Activated CD8-positive, alpha-beta memory T cell treated with anti-CD3 and anti-CD28 coated beads, Interleukin-2, amount 50 U/mL, for 48 hours (primary cell): ENCODE measurements at regions not wholly inside any gene's neighbourhood (a gene's known extent, or its start where the extent isn't known, plus 50 kb on each side); places are given as distances from the start of the nearest gene placed in this dataset.
"Not testable (repeated sequence)": the region's sequence is repeated elsewhere in the genome, so short reads cannot be mapped to it uniquely, and the experiment has no call there.

Source experiments
- DNase-seq: peaks from one replicate; pipeline ENCODE4 v3.0.0-alpha.2; 2020

DNA sequence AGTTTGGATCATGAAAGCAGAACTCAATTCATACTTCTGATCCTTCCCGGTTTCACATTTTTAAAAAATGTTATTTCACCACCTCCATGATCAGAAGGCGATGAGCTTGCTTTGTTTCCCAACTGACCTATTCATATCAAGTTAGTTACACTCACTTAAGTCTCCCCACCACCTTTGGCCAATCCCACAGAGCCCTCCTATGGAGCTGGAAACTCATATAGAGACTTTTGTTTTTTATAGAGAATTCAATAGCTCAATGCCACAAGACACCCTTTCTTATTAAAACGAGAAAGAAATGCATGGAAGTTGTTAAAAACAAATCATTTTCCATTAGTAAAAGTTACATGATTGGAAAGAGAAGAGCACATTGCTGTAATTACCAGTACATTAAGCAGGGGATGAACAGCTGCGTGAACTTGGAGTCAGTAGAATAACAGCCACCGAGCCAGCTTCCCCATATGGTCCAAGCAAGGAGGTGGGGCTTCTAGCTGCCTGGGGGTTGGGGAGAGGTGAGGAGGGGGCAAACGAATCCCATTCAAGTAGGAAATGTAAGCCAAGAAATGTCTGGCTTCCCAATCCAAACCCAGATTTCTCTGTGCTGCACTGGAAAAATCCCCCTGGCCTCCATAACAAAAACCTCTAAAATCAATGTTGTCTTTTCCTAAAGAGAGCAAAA lies 614.5 kb downstream of the IRS1 start:
- no peak for DNase-seq

- no peak for DNase-seq
Measured at GRCh38 chr2:226184540-226184939, 615.1 kb downstream of the IRS1 start.

DNA sequence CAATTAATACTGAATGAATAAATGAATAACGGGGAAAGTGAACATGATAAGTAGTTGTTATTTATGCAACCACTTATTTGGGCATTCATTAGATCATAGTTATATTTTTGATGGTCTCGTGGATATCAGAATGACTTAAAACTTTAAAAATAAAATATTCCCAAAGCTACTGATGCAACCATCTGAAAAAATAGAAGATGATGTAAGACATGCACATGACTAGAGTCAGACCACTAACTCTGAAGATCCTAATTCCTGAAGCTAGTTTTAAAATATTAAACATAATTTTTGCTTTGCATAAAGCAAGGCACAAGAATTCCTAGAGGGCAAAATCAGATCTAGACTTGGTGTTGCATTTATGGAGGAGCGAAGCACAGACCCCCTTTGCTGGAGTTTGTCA lies 616.1 kb downstream of the IRS1 start:
- no peak for DNase-seq

- no peak for DNase-seq
Measured at GRCh38 chr2:226183033-226183432, 616.6 kb downstream of the IRS1 start.

- no peak for DNase-seq
Measured at GRCh38 chr2:226181909-226182308, 617.7 kb downstream of the IRS1 start.

- no peak for DNase-seq
Measured at GRCh38 chr2:226180281-226180884, 619.2 kb downstream of the IRS1 start.

DNA sequence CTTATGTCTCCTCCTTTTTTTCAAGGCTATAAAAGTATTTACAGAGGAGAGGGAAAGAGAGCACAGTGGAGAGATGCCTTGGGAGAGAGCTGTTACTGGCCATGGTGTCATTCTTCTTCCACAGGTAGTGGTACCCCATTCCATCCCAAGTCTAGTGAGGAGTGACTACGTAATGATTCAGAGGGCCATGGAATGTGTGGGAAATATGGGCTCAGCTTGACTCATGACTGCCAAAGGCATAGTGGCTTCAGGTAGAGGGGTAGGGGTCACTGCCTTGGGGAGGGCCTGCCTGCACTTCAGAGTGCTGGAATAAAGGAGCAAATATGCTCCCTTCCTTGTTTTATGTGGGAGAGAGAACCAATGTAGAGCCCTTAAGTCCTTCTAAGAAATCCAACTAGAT lies 620.6 kb downstream of the IRS1 start:
- no peak for DNase-seq

GRCh38 chr2:226176283-226176984 lies 623.2 kb downstream of the IRS1 start:
- no peak for DNase-seq

DNA sequence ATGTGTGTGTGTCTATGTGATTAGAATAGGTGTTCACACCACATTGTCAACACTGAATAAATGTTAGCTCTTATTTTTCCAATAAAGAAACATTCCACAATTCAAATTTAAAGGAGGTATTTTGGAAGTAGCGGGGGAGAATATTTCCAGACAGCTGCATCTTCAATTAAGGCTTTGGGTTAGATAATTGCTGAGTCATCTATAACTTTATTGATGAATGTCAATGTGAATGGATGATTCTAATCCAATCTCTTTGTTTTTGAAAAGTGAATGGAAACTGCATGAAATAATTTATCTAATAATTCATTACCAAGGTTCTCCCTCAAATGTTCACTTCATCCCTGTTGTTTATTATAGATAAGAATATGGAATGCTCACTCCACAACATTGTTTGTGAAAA lies 625.2 kb downstream of the IRS1 start:
- DNase-seq: no peak

DNA sequence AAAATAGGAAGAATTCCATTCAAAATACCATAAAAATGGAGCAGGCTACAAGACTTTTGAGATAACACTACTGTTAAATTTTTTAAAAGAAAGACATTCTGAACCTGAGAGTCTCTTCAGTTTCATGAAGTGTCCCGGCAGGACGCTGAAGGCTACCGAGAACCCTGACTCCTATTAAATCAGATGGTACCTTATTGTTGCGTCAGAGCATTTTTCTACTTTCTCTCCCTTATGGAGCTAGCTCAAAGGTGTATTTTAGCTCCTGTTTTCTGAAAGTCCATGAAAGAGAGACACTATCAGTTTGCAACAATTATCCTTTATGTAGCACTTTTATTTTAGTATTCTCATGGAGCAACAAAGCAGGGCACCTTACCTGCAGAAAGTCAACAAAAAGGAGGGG lies 626.7 kb downstream of the IRS1 start:
- no peak for DNase-seq

DNA sequence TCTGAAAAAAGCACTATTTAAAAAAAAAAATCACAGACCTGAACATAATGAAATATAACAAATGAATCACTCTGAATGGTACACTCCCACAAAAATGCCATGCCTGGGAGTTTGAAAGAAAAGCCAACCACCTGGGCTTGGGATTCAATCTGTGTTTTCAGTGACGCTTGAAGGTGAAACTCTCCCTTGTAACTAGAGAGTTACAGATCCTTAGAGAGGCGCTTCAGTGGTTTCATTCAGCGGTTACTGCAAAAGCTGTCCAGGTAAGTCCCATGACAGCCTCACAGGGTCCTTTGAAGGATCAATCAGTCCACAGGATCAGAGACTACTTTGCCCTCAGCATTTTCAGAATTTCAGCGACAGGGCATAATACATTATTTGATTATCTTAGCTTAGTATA lies 627.3 kb downstream of the IRS1 start:
- DNase-seq: no peak

- DNase-seq: no peak
Measured at GRCh38 chr2:226169751-226170581, 629.7 kb downstream of the IRS1 start.

DNA sequence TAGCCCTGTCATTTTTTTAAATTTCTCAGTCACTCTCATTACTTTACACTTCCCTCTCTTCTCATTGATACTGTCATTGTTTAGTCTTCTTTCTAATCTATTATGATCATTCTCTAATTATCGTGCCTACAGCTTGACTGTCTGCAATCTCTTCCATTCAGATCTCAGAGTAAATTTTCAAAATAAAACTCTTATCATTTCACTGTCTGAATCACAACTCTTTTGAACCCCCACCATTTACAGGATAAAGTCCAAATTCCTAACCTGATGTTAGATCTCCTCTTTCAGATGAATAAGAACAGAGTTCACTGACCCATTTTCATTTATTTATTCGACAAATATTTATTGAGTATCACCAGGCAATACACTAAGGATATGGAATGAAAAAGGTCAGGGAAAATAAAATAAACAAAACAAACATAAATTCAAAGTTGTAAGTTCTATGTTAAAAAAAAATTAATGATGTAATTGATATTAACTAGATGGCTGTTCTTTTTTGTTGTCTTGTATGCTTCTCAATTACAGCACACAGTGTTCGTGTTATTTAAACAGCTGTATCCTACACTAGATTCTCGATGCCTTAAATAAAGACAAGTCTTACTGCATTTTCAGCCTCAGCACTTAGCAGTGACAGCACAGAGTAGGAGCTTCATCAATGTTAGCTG lies 631.0 kb downstream of the IRS1 start:
- DNase-seq: no peak

- DNase-seq: no peak
Measured at GRCh38 chr2:226164512-226164911, 635.1 kb downstream of the IRS1 start.

DNA sequence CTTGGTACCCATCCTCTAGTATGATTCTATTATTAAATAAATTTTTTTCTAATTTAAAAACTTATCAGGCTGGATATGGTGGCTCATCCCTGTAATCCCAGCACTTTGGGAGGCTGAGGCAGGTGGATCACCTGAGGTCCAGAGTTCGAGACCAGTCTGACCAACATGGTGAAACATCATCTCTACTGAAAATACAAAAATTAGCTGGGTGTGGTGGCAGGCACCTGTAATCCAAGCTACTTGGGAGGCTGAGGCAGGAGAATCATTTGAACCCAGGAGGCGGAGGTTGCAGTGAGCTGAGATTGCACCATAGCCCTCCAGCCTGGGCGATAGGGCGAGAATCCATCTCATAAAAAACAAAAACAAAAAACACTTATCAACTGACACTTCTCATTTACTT lies 639.0 kb downstream of the IRS1 start:
- DNase-seq: not testable (repeated sequence)

- DNase-seq: no peak
Measured at GRCh38 chr2:226159875-226160479, 639.6 kb downstream of the IRS1 start.

DNA sequence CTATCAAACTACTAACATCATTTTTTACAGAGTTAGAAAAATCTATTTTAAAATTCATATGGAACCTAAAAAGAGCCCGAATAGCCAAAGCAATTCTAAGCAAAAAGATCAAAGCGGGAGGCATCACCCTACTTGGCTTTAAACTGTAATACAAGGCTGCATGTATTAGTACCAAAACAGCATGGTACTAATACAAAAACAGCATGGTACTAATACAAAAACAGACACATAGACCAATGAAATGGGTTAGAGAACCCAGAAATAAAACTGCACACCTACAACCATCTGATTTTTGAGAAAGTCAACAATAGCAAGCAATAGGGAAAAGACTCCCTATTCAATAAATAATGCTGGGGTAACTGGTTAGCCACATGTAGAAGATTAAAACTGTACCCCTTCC lies 640.7 kb downstream of the IRS1 start:
- no peak for DNase-seq

DNA sequence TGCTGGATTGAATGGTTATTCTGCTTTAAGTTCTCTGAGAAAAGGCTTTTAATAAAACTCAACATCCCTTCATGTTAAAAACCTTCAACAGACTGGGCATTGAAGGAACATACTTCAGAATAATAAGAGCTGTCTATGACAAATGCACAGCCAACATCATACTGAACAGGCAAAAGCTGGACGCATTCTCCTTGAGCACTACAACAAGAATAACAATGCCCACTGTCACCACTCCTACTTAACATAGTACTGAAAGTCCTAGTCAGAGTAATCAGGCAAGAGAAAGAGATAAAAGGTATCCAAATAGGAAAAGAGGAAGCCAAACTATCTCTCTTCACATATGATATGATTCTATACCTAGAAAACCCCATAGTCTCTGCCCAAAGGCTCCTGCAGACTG lies 641.4 kb downstream of the IRS1 start:
- DNase-seq: no peak

GRCh38 chr2:226155093-226155875 lies 644.3 kb downstream of the IRS1 start:
- no peak for DNase-seq

DNA sequence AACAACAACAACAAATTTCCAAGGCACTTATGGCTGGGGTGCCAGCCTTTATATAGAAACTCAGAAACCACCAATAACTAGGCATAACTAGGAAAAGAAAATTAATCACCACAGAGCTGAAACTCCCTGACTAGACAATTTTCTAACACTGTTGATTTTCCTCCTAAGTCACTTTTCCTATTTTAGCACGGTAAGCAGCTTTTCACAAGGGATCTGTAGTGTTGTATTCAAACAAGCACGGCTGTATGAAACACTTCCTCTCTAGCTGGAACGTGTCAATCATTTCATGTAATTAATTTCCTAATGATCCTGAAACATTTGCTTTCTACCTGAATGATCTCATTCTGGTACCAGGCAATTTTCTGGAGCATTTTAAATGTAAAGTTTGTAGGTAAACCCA lies 645.0 kb downstream of the IRS1 start:
- DNase-seq: no peak

DNA sequence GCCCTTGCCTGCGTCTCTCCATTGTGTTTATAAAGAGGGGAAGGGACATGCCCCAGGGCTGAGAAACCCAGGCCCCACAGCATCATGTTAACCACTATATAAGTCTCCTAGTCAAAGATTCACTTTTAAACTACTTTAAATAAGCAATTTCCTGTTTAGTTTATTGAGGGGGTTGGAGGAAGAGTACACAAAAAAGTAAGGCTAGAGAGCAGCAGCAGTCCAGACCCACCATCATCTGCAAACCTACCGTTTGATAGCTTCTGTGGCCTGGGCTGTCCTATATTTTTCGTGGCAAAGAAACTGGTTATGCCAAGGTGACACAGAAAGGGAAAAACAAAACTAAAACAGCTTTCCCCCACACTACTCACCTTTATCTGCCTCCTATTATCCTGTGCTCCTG lies 646.1 kb downstream of the IRS1 start:
- DNase-seq: no peak

DNA sequence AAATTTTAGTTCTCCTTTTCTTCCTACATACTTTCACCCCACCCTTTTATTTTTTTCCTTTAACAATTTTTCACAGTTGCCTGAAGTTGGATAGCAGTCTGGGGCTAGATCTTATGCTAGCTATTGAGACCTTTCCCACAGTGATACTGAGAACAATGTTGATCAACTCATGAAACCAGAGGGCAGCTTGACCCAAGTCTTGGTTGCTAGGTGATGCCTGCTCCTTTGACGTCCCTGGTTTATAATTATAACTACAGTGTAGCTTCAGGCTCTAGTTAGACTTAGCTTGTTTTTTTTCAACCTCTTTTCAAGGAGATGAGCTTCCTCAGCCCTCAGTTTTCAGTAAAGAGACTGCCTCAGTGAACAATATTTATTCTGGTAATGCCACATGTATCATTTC lies 648.5 kb downstream of the IRS1 start:
- DNase-seq: no peak
